ENCODE measurements at regions not wholly inside any gene's neighbourhood (a gene's known extent, or its start where the extent isn't known, plus 50 kb on each side); places are given as distances from the start of the nearest gene placed in this dataset.

DNA sequence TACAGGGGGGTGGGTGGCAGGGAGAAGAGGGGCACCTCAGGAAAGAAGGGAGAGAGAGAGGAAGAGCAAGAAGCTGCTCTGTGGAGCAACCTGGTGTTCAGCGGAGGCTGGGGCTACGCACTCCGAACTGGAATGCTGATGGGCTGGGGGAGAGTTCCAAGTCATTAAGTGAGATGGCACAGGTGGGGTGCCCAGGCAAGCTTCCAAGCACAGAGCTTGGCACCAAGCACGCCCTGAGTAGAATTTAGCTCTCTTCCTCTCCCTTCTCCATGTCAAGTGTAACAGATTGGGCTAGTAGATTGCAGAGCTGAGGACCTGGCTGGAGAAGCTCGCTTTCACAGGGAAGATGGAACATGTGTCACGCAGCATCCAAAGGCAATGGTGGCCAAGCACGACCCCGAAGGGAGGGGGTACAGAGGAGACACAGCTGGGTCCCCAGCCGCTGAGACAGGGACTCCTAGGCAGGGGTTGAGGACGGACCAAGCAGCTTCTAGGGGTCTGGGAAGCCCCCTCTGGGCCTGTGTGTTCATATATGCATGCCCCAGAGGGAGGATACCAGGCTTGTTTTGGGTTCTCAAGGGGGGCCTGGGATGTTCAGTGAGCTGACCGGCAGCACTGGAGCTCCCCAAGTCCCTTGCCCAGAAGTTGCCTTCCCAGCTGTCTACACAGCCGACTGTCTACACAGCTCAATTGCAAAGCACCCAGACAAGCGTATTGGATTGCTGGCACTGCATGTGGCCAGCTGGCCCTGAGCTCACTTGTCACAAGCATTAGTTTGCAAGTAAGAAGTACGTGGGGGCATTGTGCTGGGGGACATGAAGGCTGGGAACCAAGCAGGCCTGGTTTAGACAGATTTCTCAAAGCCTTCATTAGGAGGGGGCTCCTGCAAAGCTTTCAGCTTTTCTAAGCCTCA is 247.8 kb downstream of the ENGASE start:
- peaks cover 14% of the 10 kb centered on the region for H3K27me3 Mint-ChIP-seq
- no peak overlapping the region for H3K27ac Mint-ChIP-seq
- H3K4me1 Mint-ChIP-seq (ENCODE audit: low read depth), result no peaks in the 10 kb centered on the region
- H3K9me3 Mint-ChIP-seq, result no peaks in the 10 kb centered on the region
- no peaks in the 10 kb centered on the region for H3K36me3 Mint-ChIP-seq (ENCODE audit: low read depth)
- no peak overlapping the region for H3K4me3 Mint-ChIP-seq

- no peaks in the 10 kb centered on the region for H3K36me3 Mint-ChIP-seq (ENCODE audit: low read depth)
- H3K9me3 Mint-ChIP-seq, result no peaks in the 10 kb centered on the region
- H3K27ac Mint-ChIP-seq, result no peak overlapping the region
- no peaks in the 10 kb centered on the region for H3K4me1 Mint-ChIP-seq (ENCODE audit: low read depth)
- H3K27me3 Mint-ChIP-seq, result peaks cover 18% of the 10 kb centered on the region
- H3K4me3 Mint-ChIP-seq, result no peak overlapping the region
Measured at GRCh38 chr17:79320331-79320730, 245.7 kb downstream of the ENGASE start.

- peaks cover 22% of the 10 kb centered on the region for H3K27me3 Mint-ChIP-seq
- no peak overlapping the region for H3K27ac Mint-ChIP-seq
- no peaks in the 10 kb centered on the region for H3K36me3 Mint-ChIP-seq (ENCODE audit: low read depth)
- no peaks in the 10 kb centered on the region for H3K4me1 Mint-ChIP-seq (ENCODE audit: low read depth)
- no peak overlapping the region for H3K4me3 Mint-ChIP-seq
- no peaks in the 10 kb centered on the region for H3K9me3 Mint-ChIP-seq
Measured at GRCh38 chr17:79317916-79318315, 243.3 kb downstream of the ENGASE start.

GRCh38 chr17:79316805-79317204 is 242.2 kb downstream of the ENGASE start:
- H3K27me3 Mint-ChIP-seq, result peaks cover 22% of the 10 kb centered on the region

GRCh38 chr17:79315358-79316105 is 240.9 kb downstream of the ENGASE start:
- no peaks in the 10 kb centered on the region for H3K36me3 Mint-ChIP-seq (ENCODE audit: low read depth)
- H3K27ac Mint-ChIP-seq, result no peak overlapping the region
- no peaks in the 10 kb centered on the region for H3K4me1 Mint-ChIP-seq (ENCODE audit: low read depth)
- no peaks in the 10 kb centered on the region for H3K9me3 Mint-ChIP-seq
- H3K27me3 Mint-ChIP-seq, result peaks cover 24% of the 10 kb centered on the region
- H3K4me3 Mint-ChIP-seq, result no peak overlapping the region

More at GRCh38 chr17:79316805-79317204, 242.2 kb downstream of the ENGASE start:
- no peaks in the 10 kb centered on the region for H3K4me1 Mint-ChIP-seq (ENCODE audit: low read depth)
- no peaks in the 10 kb centered on the region for H3K36me3 Mint-ChIP-seq (ENCODE audit: low read depth)
- H3K27ac Mint-ChIP-seq, result no peak overlapping the region
- no peak overlapping the region for H3K4me3 Mint-ChIP-seq
- H3K9me3 Mint-ChIP-seq, result no peaks in the 10 kb centered on the region

DNA sequence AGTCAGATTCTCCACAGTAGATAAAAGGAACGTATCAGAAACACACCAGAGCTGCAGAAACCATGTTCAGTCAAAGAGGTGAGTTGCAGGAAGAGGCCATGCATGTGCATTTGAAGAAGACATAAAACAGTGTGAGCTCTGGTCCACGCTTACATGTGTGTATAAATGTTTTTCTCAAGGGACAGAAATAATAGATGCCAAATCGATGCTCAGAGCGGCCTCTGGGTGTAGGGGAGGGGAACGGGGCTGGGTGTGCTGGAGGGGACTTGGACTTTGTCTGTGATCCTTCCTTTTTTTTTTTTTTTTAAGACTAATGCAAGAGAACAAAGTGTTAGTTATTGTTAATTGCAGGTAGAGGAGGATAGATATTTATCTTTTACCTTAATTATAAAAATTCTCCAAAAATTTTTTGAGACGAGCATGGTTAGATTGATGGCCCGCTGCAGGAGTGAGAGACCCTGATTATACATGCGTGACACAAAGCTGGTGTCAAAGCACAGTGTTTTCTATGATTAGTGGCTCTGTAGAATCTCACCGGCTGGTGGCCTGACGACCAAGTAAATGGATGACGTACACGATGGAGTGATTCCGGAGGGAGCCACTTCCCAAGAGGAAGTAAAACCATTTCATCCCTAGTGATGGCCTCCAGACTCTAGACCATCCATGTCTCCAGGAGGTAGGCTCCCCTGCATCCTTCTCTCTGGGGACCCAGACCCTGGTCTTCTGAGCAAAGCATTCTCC is 240.2 kb downstream of the ENGASE start:
- Mint-ChIP-seq H3K4me3 (no peak overlapping the region), H3K9me3 (no peaks in the 10 kb centered on the region), H3K27ac (no peak overlapping the region), H3K4me1 (ENCODE audit: low read depth) (no peaks in the 10 kb centered on the region), H3K36me3 (ENCODE audit: low read depth) (no peaks in the 10 kb centered on the region), H3K27me3 (peaks cover 24% of the 10 kb centered on the region)

GRCh38 chr17:79311373-79311772 is 236.7 kb downstream of the ENGASE start:
- H3K27ac Mint-ChIP-seq, result no peak overlapping the region
- H3K9me3 Mint-ChIP-seq, result no peaks in the 10 kb centered on the region
- no peaks in the 10 kb centered on the region for H3K4me1 Mint-ChIP-seq (ENCODE audit: low read depth)
- H3K36me3 Mint-ChIP-seq (ENCODE audit: low read depth), result no peaks in the 10 kb centered on the region
- no peak overlapping the region for H3K4me3 Mint-ChIP-seq
- peaks cover 21% of the 10 kb centered on the region for H3K27me3 Mint-ChIP-seq

GRCh38 chr17:79306424-79307318 is 232.0 kb downstream of the ENGASE start:
- Mint-ChIP-seq H3K36me3 (ENCODE audit: low read depth) (no peaks in the 10 kb centered on the region), H3K9me3 (no peaks in the 10 kb centered on the region), H3K27ac (no peak overlapping the region), H3K4me1 (ENCODE audit: low read depth) (no peaks in the 10 kb centered on the region), H3K27me3 (peaks cover 15% of the 10 kb centered on the region), H3K4me3 (no peak overlapping the region)

GRCh38 chr17:79305768-79306423 is 231.3 kb downstream of the ENGASE start:
- no peaks in the 10 kb centered on the region for H3K9me3 Mint-ChIP-seq
- H3K27me3 Mint-ChIP-seq, result peaks cover 11% of the 10 kb centered on the region
- no peaks in the 10 kb centered on the region for H3K36me3 Mint-ChIP-seq (ENCODE audit: low read depth)

DNA sequence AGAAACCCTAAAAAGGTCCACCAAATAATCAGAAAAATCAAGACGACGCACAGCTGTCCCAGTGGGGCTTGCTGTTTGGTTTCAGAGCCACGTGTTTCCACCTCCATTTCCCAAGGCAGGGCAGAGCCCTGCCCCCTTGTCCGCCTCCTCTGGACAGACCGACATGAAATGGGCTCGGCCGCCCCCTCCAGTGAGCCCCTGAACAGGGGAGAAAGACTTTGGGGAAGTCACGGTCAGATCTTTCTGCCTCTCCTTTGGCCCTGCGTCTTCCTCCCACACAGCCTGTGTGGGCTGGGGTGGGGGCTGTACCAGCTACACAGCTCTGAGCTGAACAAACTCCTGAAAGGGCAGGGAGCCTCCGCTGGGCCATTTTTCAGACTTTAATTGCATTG is 230.7 kb downstream of the ENGASE start:
- H3K4me3 Mint-ChIP-seq, result no peak overlapping the region
- H3K36me3 Mint-ChIP-seq (ENCODE audit: low read depth), result no peaks in the 10 kb centered on the region
- no peak overlapping the region for H3K27ac Mint-ChIP-seq
- no peaks in the 10 kb centered on the region for H3K4me1 Mint-ChIP-seq (ENCODE audit: low read depth)
- H3K27me3 Mint-ChIP-seq, result peaks cover 14% of the 10 kb centered on the region
- no peaks in the 10 kb centered on the region for H3K9me3 Mint-ChIP-seq

More at GRCh38 chr17:79305768-79306423, 231.3 kb downstream of the ENGASE start:
- H3K4me3 Mint-ChIP-seq, result no peak overlapping the region
- H3K27ac Mint-ChIP-seq, result no peak overlapping the region
- H3K4me1 Mint-ChIP-seq (ENCODE audit: low read depth), result no peaks in the 10 kb centered on the region

DNA sequence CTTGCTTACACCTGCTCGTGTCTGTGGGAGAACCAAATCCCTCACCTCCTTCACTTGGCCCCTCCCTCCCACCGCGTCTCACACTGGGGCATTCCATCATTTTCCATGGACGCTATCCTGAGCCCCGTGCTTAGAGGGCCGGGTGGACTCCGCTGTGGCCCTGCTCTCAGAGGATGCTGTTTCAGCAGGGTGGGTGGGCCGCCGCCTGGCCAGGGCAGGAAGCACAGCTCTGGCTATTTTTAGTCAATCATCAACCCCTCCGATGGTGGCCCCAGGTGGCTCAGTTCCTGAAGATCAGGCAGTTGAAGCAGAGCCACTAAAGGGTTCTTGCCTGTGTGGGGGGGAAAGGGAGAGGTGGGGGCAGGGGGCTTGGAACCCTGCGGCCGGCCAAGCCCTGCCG is 230.3 kb downstream of the ENGASE start:
- H3K9me3 Mint-ChIP-seq, result no peaks in the 10 kb centered on the region
- no peak overlapping the region for H3K4me3 Mint-ChIP-seq
- no peaks in the 10 kb centered on the region for H3K36me3 Mint-ChIP-seq (ENCODE audit: low read depth)
- no peaks in the 10 kb centered on the region for H3K4me1 Mint-ChIP-seq (ENCODE audit: low read depth)
- H3K27me3 Mint-ChIP-seq, result peaks cover 18% of the 10 kb centered on the region
- H3K27ac Mint-ChIP-seq, result no peak overlapping the region

- no peaks in the 10 kb centered on the region for H3K9me3 Mint-ChIP-seq
- no peak overlapping the region for H3K27ac Mint-ChIP-seq
- peaks cover 11% of the 10 kb centered on the region for H3K27me3 Mint-ChIP-seq
- H3K36me3 Mint-ChIP-seq (ENCODE audit: low read depth), result no peaks in the 10 kb centered on the region
- H3K4me1 Mint-ChIP-seq (ENCODE audit: low read depth), result no peaks in the 10 kb centered on the region
- H3K4me3 Mint-ChIP-seq, result no peak overlapping the region
Measured at GRCh38 chr17:79303641-79304205, 229.1 kb downstream of the ENGASE start.

DNA sequence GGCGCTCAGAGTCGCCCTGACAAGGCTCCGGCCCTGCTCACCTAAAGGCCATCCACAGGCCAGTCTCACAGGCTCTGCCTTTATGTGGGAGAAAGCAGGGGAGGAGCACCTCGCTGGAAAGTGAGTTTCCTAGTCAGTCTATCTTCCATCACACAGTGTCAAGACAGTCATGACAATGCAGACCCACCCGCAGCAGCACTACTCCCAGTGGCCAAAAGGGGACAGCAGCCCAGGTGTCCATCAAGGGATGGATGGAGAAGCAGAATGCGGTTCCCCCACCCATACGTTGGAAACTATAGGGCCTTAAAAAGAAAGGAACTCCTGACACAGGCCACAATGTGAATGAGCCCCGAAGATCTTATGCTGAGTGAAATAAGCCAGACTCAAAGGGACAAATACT is 226.8 kb downstream of the ENGASE start:
- no peak overlapping the region for H3K27ac Mint-ChIP-seq
- no peaks in the 10 kb centered on the region for H3K36me3 Mint-ChIP-seq (ENCODE audit: low read depth)
- no peaks in the 10 kb centered on the region for H3K9me3 Mint-ChIP-seq
- peaks cover 20% of the 10 kb centered on the region for H3K27me3 Mint-ChIP-seq
- H3K4me3 Mint-ChIP-seq, result no peak overlapping the region
- no peaks in the 10 kb centered on the region for H3K4me1 Mint-ChIP-seq (ENCODE audit: low read depth)
